HUES6 (cell line): ENCODE measurements at regions not wholly inside any gene's neighbourhood (a gene's known extent, or its start where the extent isn't known, plus 50 kb on each side); places are given as distances from the start of the nearest gene placed in this dataset.

ENCODE experiments used
- H3K27ac ChIP-seq: 2 replicates; pipeline ENCODE4 v1.7.0; 2013; ENCODE audit warnings: low read depth, mild to moderate bottlenecking, low read length, inconsistent platforms
- H3K27me3 ChIP-seq: 2 replicates; pipeline ENCODE4 v1.6.1; 2013; ENCODE audit warnings: low read length; ENCODE audit not compliant: control insufficient read depth, insufficient read depth
- H3K36me3 ChIP-seq: 2 replicates; pipeline ENCODE4 v1.6.1; 2013; ENCODE audit warnings: low read length; ENCODE audit not compliant: control insufficient read depth, insufficient read depth
- H3K4me1 ChIP-seq: 2 replicates; pipeline ENCODE4 v1.6.1; 2013; ENCODE audit warnings: low read length; ENCODE audit not compliant: control insufficient read depth, insufficient read depth
- H3K4me3 ChIP-seq: 2 replicates; pipeline ENCODE4 v1.5.1; 2013; ENCODE audit warnings: low read depth, low read length
- H3K9ac ChIP-seq: one replicate; pipeline ENCODE4 v1.6.1; 2013; ENCODE audit warnings: mild to moderate bottlenecking, low read length
- H3K9me3 ChIP-seq: 2 replicates; pipeline ENCODE4 v1.6.1; 2013; ENCODE audit warnings: low read depth, low read length; ENCODE audit not compliant: control insufficient read depth, insufficient read depth

- H3K36me3 ChIP-seq = no peaks in the 10 kb centered on the region
- no peaks in the 10 kb centered on the region for H3K9me3 ChIP-seq
- H3K4me3 ChIP-seq = no peak overlapping the region
- H3K4me1 ChIP-seq = no peaks in the 10 kb centered on the region
- H3K9ac ChIP-seq = no peak overlapping the region
- no peaks in the 10 kb centered on the region for H3K27me3 ChIP-seq
- H3K27ac ChIP-seq = no peak overlapping the region
These were observed 770.3 kb downstream of the KCTD16 start for GRCh38 chr5:144941004-144941403.

GRCh38 chr5:144918371-144918770 lies 747.7 kb downstream of the KCTD16 start:
- Histone ChIP-seq H3K9ac (no peak overlapping the region), H3K4me1 (no peaks in the 10 kb centered on the region), H3K9me3 (no peaks in the 10 kb centered on the region), H3K4me3 (no peak overlapping the region), H3K27me3 (no peaks in the 10 kb centered on the region), H3K36me3 (no peaks in the 10 kb centered on the region), H3K27ac (no peak overlapping the region)

DNA sequence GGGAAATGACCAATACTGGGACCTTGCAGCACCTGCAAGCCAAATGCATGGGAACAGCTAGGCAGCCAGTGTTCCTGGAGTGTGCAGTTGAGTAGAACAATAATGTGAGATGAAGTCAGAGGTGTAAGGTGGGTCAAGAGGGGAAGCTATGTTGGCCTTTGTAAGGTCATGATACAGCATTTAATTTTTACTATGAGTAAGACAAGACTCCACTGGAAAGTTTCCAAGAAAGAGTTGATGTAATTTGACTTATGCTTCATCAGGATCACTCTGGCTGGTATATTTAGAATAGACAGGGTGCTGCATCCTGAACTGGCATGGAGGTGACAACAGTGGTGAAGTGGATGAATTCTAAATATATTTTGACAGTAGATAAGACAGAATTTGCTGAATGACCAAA lies 744.8 kb downstream of the KCTD16 start:
- Histone ChIP-seq H3K27me3 (no peaks in the 10 kb centered on the region), H3K4me1 (no peaks in the 10 kb centered on the region), H3K36me3 (no peaks in the 10 kb centered on the region), H3K4me3 (no peak overlapping the region), H3K27ac (no peak overlapping the region), H3K9ac (no peak overlapping the region), H3K9me3 (no peaks in the 10 kb centered on the region)

- Histone ChIP-seq H3K9me3 (no peaks in the 10 kb centered on the region), H3K9ac (no peak overlapping the region), H3K27me3 (no peaks in the 10 kb centered on the region), H3K4me3 (no peak overlapping the region), H3K4me1 (no peaks in the 10 kb centered on the region), H3K36me3 (no peaks in the 10 kb centered on the region), H3K27ac (no peak overlapping the region)
These were observed 743.0 kb downstream of the KCTD16 start for GRCh38 chr5:144913661-144914060.

DNA sequence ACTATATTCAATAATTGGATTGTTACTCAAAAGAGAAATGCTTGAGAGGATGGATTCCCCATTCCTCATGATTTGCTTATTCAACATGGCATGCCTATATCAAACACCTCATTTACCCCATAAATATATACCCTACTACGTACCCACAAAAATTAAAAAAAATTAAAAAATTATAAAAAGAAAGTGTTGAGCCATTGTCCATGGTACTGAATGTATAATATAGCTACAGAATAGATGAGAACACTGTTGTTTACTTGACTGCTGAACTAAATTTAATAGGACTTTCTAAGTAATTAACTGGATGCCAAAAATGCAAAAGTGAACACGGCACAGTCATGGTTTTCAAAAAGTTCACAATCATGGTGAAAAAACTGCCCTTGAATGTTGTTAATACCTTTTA lies 725.8 kb downstream of the KCTD16 start:
- Histone ChIP-seq H3K4me3 (no peak overlapping the region), H3K36me3 (no peaks in the 10 kb centered on the region), H3K27ac (no peak overlapping the region), H3K9ac (no peak overlapping the region), H3K4me1 (no peaks in the 10 kb centered on the region), H3K27me3 (no peaks in the 10 kb centered on the region), H3K9me3 (no peaks in the 10 kb centered on the region)

DNA sequence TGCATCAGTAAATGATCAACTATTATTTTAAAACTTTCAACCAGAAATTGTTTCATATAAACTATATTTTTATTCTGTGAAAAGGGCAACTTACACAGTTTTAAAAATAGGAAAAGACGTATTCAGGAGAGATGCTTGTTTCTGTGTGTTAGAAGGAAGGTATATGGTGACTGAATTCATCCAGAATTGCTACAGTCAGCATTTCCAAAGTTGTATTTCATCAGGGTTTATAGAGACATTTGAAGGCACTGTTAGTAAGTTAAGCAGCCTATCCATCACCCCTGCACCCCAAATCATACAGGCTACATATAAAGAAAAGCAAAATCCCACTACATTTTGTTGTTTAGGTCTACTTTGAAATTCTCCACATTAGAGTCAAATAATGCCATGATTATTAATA lies 716.0 kb downstream of the KCTD16 start:
- Histone ChIP-seq H3K9ac (no peak overlapping the region), H3K27ac (no peak overlapping the region), H3K27me3 (no peaks in the 10 kb centered on the region), H3K4me1 (no peaks in the 10 kb centered on the region), H3K4me3 (no peak overlapping the region), H3K9me3 (no peaks in the 10 kb centered on the region), H3K36me3 (no peaks in the 10 kb centered on the region)

DNA sequence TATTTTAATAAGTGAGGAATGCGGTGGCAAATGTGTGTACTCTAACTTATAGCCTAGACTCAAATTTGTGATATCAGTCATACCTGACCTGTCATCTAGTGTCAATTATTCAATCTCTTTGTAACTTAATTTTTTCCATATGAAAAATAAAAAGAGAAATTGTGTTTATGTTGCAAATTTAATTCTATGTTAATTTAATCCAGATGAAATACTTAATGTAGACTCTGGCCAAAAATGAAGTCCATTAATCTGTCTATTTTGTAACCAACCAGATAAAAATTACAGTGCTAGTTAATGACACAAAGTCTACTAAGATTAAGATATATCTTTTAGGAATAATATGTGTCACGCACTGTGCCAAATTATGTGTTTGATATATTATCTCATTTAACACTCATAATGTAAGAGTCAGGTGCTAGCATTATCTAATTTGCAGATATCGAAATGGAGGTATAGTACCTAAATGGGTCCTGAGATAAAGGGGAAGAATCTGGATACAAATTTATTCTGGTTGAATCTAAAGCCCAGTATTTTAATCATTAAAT lies 712.1 kb downstream of the KCTD16 start:
- no peak overlapping the region for H3K9ac ChIP-seq
- H3K4me1 ChIP-seq = no peaks in the 10 kb centered on the region
- H3K27me3 ChIP-seq = no peaks in the 10 kb centered on the region
- H3K9me3 ChIP-seq = no peaks in the 10 kb centered on the region
- H3K36me3 ChIP-seq = no peaks in the 10 kb centered on the region
- no peak overlapping the region for H3K27ac ChIP-seq
- no peak overlapping the region for H3K4me3 ChIP-seq

- Histone ChIP-seq H3K4me3 (no peak overlapping the region), H3K4me1 (no peaks in the 10 kb centered on the region), H3K36me3 (no peaks in the 10 kb centered on the region), H3K9me3 (no peaks in the 10 kb centered on the region), H3K27ac (no peak overlapping the region), H3K27me3 (no peaks in the 10 kb centered on the region), H3K9ac (no peak overlapping the region)
These were observed 709.8 kb downstream of the KCTD16 start for GRCh38 chr5:144880513-144880912.

DNA sequence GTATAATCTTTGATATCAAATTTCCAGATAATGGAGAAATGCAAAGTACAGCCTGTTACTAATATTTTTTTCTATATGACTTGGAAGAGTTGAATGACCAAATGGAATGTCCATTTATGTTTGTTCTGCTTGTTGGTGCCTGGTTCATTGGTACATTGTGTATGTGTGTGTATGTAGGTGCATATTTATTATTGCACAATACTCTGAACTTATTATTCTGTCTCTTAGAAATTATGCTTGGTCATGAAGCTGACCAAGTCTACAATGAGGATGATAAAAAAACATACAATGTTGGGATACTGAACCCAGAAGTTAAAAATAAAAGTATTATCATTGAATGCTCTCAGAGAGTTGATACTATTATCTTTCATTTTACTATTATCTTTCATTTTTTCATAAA lies 706.3 kb downstream of the KCTD16 start:
- no peak overlapping the region for H3K9ac ChIP-seq
- no peaks in the 10 kb centered on the region for H3K27me3 ChIP-seq
- H3K4me3 ChIP-seq = no peak overlapping the region
- H3K4me1 ChIP-seq = no peaks in the 10 kb centered on the region
- H3K36me3 ChIP-seq = no peaks in the 10 kb centered on the region
- H3K27ac ChIP-seq = no peak overlapping the region
- H3K9me3 ChIP-seq = no peaks in the 10 kb centered on the region

- H3K4me3 ChIP-seq = no peak overlapping the region
- no peaks in the 10 kb centered on the region for H3K36me3 ChIP-seq
- no peaks in the 10 kb centered on the region for H3K4me1 ChIP-seq
- H3K9me3 ChIP-seq = no peaks in the 10 kb centered on the region
- no peak overlapping the region for H3K9ac ChIP-seq
- H3K27me3 ChIP-seq = no peaks in the 10 kb centered on the region
- no peak overlapping the region for H3K27ac ChIP-seq
These were observed 702.4 kb downstream of the KCTD16 start for GRCh38 chr5:144873076-144873475.

DNA sequence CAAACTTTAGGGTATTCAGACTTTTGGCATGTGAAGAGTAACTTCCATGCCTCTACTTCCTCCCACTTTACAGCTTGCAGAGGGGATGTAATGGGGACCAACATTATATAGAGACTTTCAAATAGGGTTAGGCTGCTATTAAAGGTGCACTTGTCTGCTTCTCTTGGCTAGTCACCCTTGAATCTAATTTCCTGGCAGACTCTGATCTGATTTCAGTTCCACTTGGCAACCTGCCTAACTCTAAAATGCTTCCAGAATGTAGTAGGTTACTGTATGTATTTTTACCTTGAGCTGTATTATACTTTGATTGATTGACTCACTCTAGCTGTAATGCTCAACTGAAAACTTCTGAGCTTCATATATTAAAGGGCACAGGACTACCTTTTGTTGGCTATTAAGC lies 693.4 kb downstream of the KCTD16 start:
- H3K4me3 ChIP-seq = no peak overlapping the region
- H3K9ac ChIP-seq = no peak overlapping the region
- H3K27ac ChIP-seq = no peak overlapping the region
- no peaks in the 10 kb centered on the region for H3K36me3 ChIP-seq
- no peaks in the 10 kb centered on the region for H3K9me3 ChIP-seq
- H3K27me3 ChIP-seq = no peaks in the 10 kb centered on the region
- no peaks in the 10 kb centered on the region for H3K4me1 ChIP-seq

- Histone ChIP-seq H3K27me3 (no peaks in the 10 kb centered on the region), H3K36me3 (no peaks in the 10 kb centered on the region), H3K4me1 (no peaks in the 10 kb centered on the region), H3K9ac (no peak overlapping the region), H3K9me3 (no peaks in the 10 kb centered on the region), H3K4me3 (no peak overlapping the region), H3K27ac (no peak overlapping the region)
These were observed 686.8 kb downstream of the KCTD16 start for GRCh38 chr5:144857454-144857853.
